Thyroid gland (tissue), 4 donors: ENCODE measurements at regions not wholly inside any gene's neighbourhood (a gene's known extent, or its start where the extent isn't known, plus 50 kb on each side); places are given as distances from the start of the nearest gene placed in this dataset.

Experiments
- POLR2A ChIP-seq, 2 donors: fragments of 450-650 bp; IDR thresholded peaks; one replicate each; pipeline ENCODE4 v1.6.1; 2017; ENCODE audit warnings: antibody characterized with exemption in 2 of 2, mild to moderate bottlenecking in 2 of 2, moderate library complexity in 1 of 2
- TF ChIP-seq, protein P1 (sequence below), 6 experiments: fragments of 200-600 bp in 3 of 6; fragments of 450-650 bp in 3 of 6; sonication (generic) in 3 of 6; IDR thresholded peaks; one replicate each; pipeline ENCODE4 v1.5.1; 2016 to 2019; ENCODE audit warnings: antibody characterized with exemption in 6 of 6, mild to moderate bottlenecking in 2 of 6, inconsistent platforms in 1 of 6, moderate library complexity in 1 of 6

- TF ChIP-seq, protein P1, sequence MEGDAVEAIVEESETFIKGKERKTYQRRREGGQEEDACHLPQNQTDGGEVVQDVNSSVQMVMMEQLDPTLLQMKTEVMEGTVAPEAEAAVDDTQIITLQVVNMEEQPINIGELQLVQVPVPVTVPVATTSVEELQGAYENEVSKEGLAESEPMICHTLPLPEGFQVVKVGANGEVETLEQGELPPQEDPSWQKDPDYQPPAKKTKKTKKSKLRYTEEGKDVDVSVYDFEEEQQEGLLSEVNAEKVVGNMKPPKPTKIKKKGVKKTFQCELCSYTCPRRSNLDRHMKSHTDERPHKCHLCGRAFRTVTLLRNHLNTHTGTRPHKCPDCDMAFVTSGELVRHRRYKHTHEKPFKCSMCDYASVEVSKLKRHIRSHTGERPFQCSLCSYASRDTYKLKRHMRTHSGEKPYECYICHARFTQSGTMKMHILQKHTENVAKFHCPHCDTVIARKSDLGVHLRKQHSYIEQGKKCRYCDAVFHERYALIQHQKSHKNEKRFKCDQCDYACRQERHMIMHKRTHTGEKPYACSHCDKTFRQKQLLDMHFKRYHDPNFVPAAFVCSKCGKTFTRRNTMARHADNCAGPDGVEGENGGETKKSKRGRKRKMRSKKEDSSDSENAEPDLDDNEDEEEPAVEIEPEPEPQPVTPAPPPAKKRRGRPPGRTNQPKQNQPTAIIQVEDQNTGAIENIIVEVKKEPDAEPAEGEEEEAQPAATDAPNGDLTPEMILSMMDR (IDR thresholded peaks at IDR 0.05): no peak
- TF ChIP-seq POLR2A (IDR thresholded peaks at IDR 0.05): no peak
Measured at GRCh38 chr17:74083321-74083720, 120.2 kb upstream of the RPL38 start.
